GM23338 (cell line): ENCODE measurements at regions not wholly inside any gene's neighbourhood (a gene's known extent, or its start where the extent isn't known, plus 50 kb on each side); places are given as distances from the start of the nearest gene placed in this dataset.

ENCODE experiments used
- EZH2 ChIP-seq: fragments of 200-600 bp; sonication (generic); IDR thresholded peaks from one replicate; pipeline ENCODE4 v1.8.0; 2017; ENCODE audit warnings: antibody characterized with exemption, mild to moderate bottlenecking, low read depth; ENCODE audit not compliant: unreplicated experiment
- JUNB ChIP-seq: IDR thresholded peaks from one replicate; pipeline ENCODE4 v1.6.1; 2016; ENCODE audit warnings: antibody characterized with exemption; ENCODE audit not compliant: unreplicated experiment
- POLR2AphosphoS5 ChIP-seq: IDR thresholded peaks from 2 replicates; pipeline ENCODE4 v1.6.1; 2016; ENCODE audit warnings: antibody characterized with exemption, low read depth
- TF ChIP-seq, protein P1 (sequence below), 2 experiments: fragments of 200-600 bp in 1 of 2; sonication (generic) in 1 of 2; conservative IDR thresholded peaks; 2 replicates each; pipeline versions ENCODE4 v1.5.1 to v1.6.1; 2016 to 2017; ENCODE audit warnings: antibody characterized with exemption in 2 of 2, low read depth in 2 of 2, mild to moderate bottlenecking in 2 of 2, moderate library complexity in 1 of 2

DNA sequence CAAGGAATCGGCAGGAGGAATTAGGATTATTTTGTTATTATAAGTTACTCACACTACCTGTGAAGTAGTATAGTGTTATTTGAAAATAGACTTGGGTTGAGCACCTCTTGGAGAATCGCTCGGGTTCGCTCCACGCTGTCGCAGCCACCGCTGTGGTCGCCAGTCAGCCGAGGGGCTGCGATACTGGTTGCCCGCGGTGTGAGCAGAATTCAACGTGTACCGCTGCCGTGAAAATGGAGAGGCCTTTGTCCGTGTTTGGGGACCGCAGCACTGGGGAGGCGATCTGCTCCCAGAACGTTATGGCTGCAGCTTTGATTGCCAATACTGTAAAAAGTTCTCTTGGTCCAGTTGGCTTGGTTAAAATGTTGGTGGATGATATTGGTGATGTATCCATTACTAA is 117.2 kb downstream of the C7orf25 start:
- no peak for TF ChIP-seq POLR2AphosphoS5
- no peak for TF ChIP-seq EZH2
- TF ChIP-seq, protein P1, sequence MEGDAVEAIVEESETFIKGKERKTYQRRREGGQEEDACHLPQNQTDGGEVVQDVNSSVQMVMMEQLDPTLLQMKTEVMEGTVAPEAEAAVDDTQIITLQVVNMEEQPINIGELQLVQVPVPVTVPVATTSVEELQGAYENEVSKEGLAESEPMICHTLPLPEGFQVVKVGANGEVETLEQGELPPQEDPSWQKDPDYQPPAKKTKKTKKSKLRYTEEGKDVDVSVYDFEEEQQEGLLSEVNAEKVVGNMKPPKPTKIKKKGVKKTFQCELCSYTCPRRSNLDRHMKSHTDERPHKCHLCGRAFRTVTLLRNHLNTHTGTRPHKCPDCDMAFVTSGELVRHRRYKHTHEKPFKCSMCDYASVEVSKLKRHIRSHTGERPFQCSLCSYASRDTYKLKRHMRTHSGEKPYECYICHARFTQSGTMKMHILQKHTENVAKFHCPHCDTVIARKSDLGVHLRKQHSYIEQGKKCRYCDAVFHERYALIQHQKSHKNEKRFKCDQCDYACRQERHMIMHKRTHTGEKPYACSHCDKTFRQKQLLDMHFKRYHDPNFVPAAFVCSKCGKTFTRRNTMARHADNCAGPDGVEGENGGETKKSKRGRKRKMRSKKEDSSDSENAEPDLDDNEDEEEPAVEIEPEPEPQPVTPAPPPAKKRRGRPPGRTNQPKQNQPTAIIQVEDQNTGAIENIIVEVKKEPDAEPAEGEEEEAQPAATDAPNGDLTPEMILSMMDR (conservative IDR thresholded peaks at IDR 0.05; ENCODE audit: low read depth in 2 of 2) = no peak
- no peak for TF ChIP-seq JUNB
